Neutrophil (primary cell): ENCODE measurements at regions not wholly inside any gene's neighbourhood (a gene's known extent, or its start where the extent isn't known, plus 50 kb on each side); places are given as distances from the start of the nearest gene placed in this dataset.

Experiments
- H3K27ac ChIP-seq: fragments of 200-600 bp; sonication (generic); 2 replicates; pipeline ENCODE4 v1.5.1; 2016; ENCODE audit warnings: mild to moderate bottlenecking, moderate library complexity
- H3K27me3 ChIP-seq: fragments of 200-600 bp; sonication (generic); 2 replicates; pipeline ENCODE4 v1.6.0; 2016; ENCODE audit warnings: mild to moderate bottlenecking
- H3K36me3 ChIP-seq: fragments of 200-600 bp; sonication (generic); 2 replicates; pipeline ENCODE4 v1.5.1; 2017
- H3K4me1 ChIP-seq, 2 experiments: fragments of 200-600 bp in 1 of 2; sonication (generic) in 1 of 2; 1 replicate in 1 of 2; 2 replicates in 1 of 2; pipeline versions ENCODE4 v1.5.1 to v1.6.1; 2013 to 2016; ENCODE audit warnings: low read depth in 1 of 2, low read length in 1 of 2, mild to moderate bottlenecking in 1 of 2, moderate library complexity in 1 of 2; ENCODE audit not compliant: control insufficient read depth in 1 of 2, insufficient read depth in 1 of 2
- H3K4me3 ChIP-seq, 2 experiments: fragments of 200-600 bp in 1 of 2; sonication (generic) in 1 of 2; 1 replicate in 1 of 2; 2 replicates in 1 of 2; pipeline ENCODE4 v1.5.1; 2013 to 2016; ENCODE audit warnings: low read depth in 1 of 2, low read length in 1 of 2, mild to moderate bottlenecking in 1 of 2, moderate library complexity in 1 of 2
- H3K9me3 ChIP-seq: fragments of 200-600 bp; sonication (generic); 2 replicates; pipeline ENCODE4 v1.5.1; 2016
- CTCF ChIP-seq: fragments of 200-600 bp; sonication (generic); IDR thresholded peaks from 2 replicates; pipeline ENCODE4 v1.5.1; 2016; ENCODE audit warnings: antibody characterized with exemption

GRCh38 chr4:28827866-28828265, 1892.3 kb upstream of the PCDH7 start:
- H3K27me3 ChIP-seq: no peaks in the 10 kb centered on the region
- no peak overlapping the region for H3K4me3 ChIP-seq
- no peaks in the 10 kb centered on the region for H3K4me1 ChIP-seq
- H3K36me3 ChIP-seq: no peaks in the 10 kb centered on the region
- TF ChIP-seq CTCF: no peak
- H3K27ac ChIP-seq: no peak overlapping the region
- H3K9me3 ChIP-seq: no peaks in the 10 kb centered on the region

- H3K4me1 ChIP-seq: no peaks in the 10 kb centered on the region
- no peak overlapping the region for H3K27ac ChIP-seq
- TF ChIP-seq CTCF: no peak
- H3K36me3 ChIP-seq: no peaks in the 10 kb centered on the region
- H3K27me3 ChIP-seq: no peaks in the 10 kb centered on the region
- H3K4me3 ChIP-seq: no peak overlapping the region
- no peaks in the 10 kb centered on the region for H3K9me3 ChIP-seq
These were observed 1888.3 kb upstream of the PCDH7 start for GRCh38 chr4:28831867-28832266.

GRCh38 chr4:28832444-28832843, 1887.7 kb upstream of the PCDH7 start:
- H3K27me3 ChIP-seq: no peaks in the 10 kb centered on the region
- no peaks in the 10 kb centered on the region for H3K9me3 ChIP-seq
- TF ChIP-seq CTCF: no peak
- no peaks in the 10 kb centered on the region for H3K4me1 ChIP-seq
- H3K4me3 ChIP-seq: no peak overlapping the region
- H3K36me3 ChIP-seq: no peaks in the 10 kb centered on the region
- no peak overlapping the region for H3K27ac ChIP-seq

- H3K4me1 ChIP-seq: no peaks in the 10 kb centered on the region
- no peaks in the 10 kb centered on the region for H3K9me3 ChIP-seq
- H3K27me3 ChIP-seq: no peaks in the 10 kb centered on the region
- no peak overlapping the region for H3K27ac ChIP-seq
- no peak for TF ChIP-seq CTCF
- no peaks in the 10 kb centered on the region for H3K36me3 ChIP-seq
- no peak overlapping the region for H3K4me3 ChIP-seq
These were observed 1886.0 kb upstream of the PCDH7 start for GRCh38 chr4:28834120-28834519.

GRCh38 chr4:28835501-28835900, 1884.7 kb upstream of the PCDH7 start:
- no peaks in the 10 kb centered on the region for H3K36me3 ChIP-seq
- H3K4me3 ChIP-seq: no peak overlapping the region
- no peak for TF ChIP-seq CTCF
- no peak overlapping the region for H3K27ac ChIP-seq
- H3K4me1 ChIP-seq: no peaks in the 10 kb centered on the region
- H3K27me3 ChIP-seq: no peaks in the 10 kb centered on the region
- no peaks in the 10 kb centered on the region for H3K9me3 ChIP-seq

- H3K27me3 ChIP-seq: no peaks in the 10 kb centered on the region
- H3K4me1 ChIP-seq: no peaks in the 10 kb centered on the region
- no peak overlapping the region for H3K27ac ChIP-seq
- no peak for TF ChIP-seq CTCF
- H3K4me3 ChIP-seq: no peak overlapping the region
- H3K36me3 ChIP-seq: no peaks in the 10 kb centered on the region
- H3K9me3 ChIP-seq: no peaks in the 10 kb centered on the region
These were observed 1877.9 kb upstream of the PCDH7 start for GRCh38 chr4:28842271-28842670.
